HCT116 (cell line): ENCODE measurements at regions not wholly inside any gene's neighbourhood (a gene's known extent, or its start where the extent isn't known, plus 50 kb on each side); places are given as distances from the start of the nearest gene placed in this dataset.

Experiments used
- ATAC-seq: fragments of 200-7000 bp; cut with Tn5 transposase; 2 replicates; pipeline ENCODE4 v1.9.1; 2020; ENCODE audit warnings: mild to moderate bottlenecking, moderate library complexity
- BruUV-seq: library from RNA; stranded (reverse); fragments of 400-500 nt; replicated peaks from 2 replicates; lab custom pipeline; 2021; lab: Mats Ljungman, UMichigan
- CTCF ChIA-PET: fragments of 300-600 bp; sonication (Branson Sonifier 250); formaldehyde crosslinking; loops from one replicate; lab custom pipeline; 2021; ENCODE audit warnings: antibody characterized with exemption; lab: Charles Lee
- POLR2A ChIA-PET: fragments of 300-600, 350-600 bp; sonication (Branson Sonifier 250); formaldehyde crosslinking; loops from one replicate; lab custom pipeline; 2021; ENCODE audit warnings: antibody characterized with exemption; lab: Charles Lee
- RAD21 ChIA-PET, 2 experiments: fragments of 300-600 bp; sonication (Branson Sonifier 250); formaldehyde crosslinking; loops; one replicate each; lab custom pipeline; 2023; ENCODE audit warnings: low total read pairs in 2 of 2; ENCODE audit not compliant: uncharacterized antibody in 2 of 2, unreplicated experiment in 2 of 2, low non-redundant PET in 1 of 2; lab: Charles Lee
- DNase-seq: peaks from one replicate; pipeline ENCODE4 v3.0.0-alpha.2; 2010; ENCODE audit warnings: low read depth, low spot score
- H2AFZ ChIP-seq: fragments of 200-600 bp; shearing (Covaris generic), sonication (generic); 2 replicates; pipeline ENCODE4 v1.6.1; 2017; ENCODE audit warnings: low read depth, mixed run types, mixed read lengths, antibody characterized with exemption, low read length; ENCODE audit not compliant: poor library complexity, severe bottlenecking
- H3K27ac ChIP-seq: 2 replicates; pipeline ENCODE4 v1.5.1; 2012; ENCODE audit warnings: low read depth, low read length
- H3K27me3 ChIP-seq: fragments of 200-600 bp; sonication (generic); 2 replicates; pipeline ENCODE4 v1.6.1; 2016; ENCODE audit warnings: mixed run types, low read length, mixed read lengths; ENCODE audit not compliant: insufficient read depth
- H3K36me3 ChIP-seq, 2 experiments: fragments of 200-500 bp in 1 of 2; fragments of 200-600 bp in 1 of 2; sonication (Bioruptor generic) in 1 of 2; sonication (generic) in 1 of 2; 2 replicates each; pipeline versions ENCODE4 v1.5.1 to v1.6.1; 2014 to 2016; ENCODE audit warnings: low read length in 2 of 2, inconsistent platforms in 1 of 2, mixed read lengths in 1 of 2, mixed run types in 1 of 2; ENCODE audit not compliant: insufficient read depth in 2 of 2, control insufficient read depth in 1 of 2
- H3K4me1 ChIP-seq, 2 experiments: fragments of 200-600 bp in 1 of 2; sonication (generic) in 1 of 2; 2 replicates each; pipeline versions ENCODE4 v1.5.1 to v1.6.1; 2012 to 2017; ENCODE audit warnings: low read length in 2 of 2, inconsistent platforms in 1 of 2, mild to moderate bottlenecking in 1 of 2, mixed read lengths in 1 of 2, mixed run types in 1 of 2, moderate library complexity in 1 of 2; ENCODE audit not compliant: insufficient read depth in 2 of 2, control insufficient read depth in 1 of 2
- H3K4me2 ChIP-seq: fragments of 200-600 bp; sonication (generic); 2 replicates; pipeline ENCODE4 v1.6.1; 2017; ENCODE audit warnings: mixed run types, low read length, mixed read lengths
- H3K4me3 ChIP-seq, 2 experiments: fragments of 200-600 bp in 1 of 2; sonication (generic) in 1 of 2; replicated peaks in 1 of 2; 2 replicates each; pipeline ENCODE4 v1.5.1; 2011 to 2016; ENCODE audit warnings: low read length in 2 of 2, control low read depth in 1 of 2, low read depth in 1 of 2, mild to moderate bottlenecking in 1 of 2, mixed read lengths in 1 of 2, mixed run types in 1 of 2
- H3K79me2 ChIP-seq: fragments of 200-600 bp; sonication (generic); 2 replicates; pipeline ENCODE4 v1.6.1; 2017; ENCODE audit warnings: mild to moderate bottlenecking, mixed run types, low read length, moderate library complexity, mixed read lengths; ENCODE audit not compliant: insufficient read depth
- H3K9ac ChIP-seq: fragments of 200-600 bp; sonication (generic); 2 replicates; pipeline ENCODE4 v1.6.1; 2016; ENCODE audit warnings: low read length, mixed read lengths
- H3K9me2 ChIP-seq: fragments of 200-600 bp; sonication (generic), shearing (Covaris generic); 2 replicates; pipeline ENCODE4 v1.6.1; 2017; ENCODE audit warnings: mixed run types, mild to moderate bottlenecking, moderate library complexity; ENCODE audit not compliant: insufficient read depth
- H3K9me3 ChIP-seq, 2 experiments: fragments of 200-500 bp in 1 of 2; fragments of 200-600 bp in 1 of 2; sonication (Bioruptor generic) in 1 of 2; sonication (generic) in 1 of 2; 2 replicates each; pipeline ENCODE4 v1.6.1; 2014 to 2017; ENCODE audit warnings: low read length in 2 of 2, mixed read lengths in 2 of 2, inconsistent platforms in 1 of 2, low read depth in 1 of 2, mild to moderate bottlenecking in 1 of 2, mixed run types in 1 of 2, moderate library complexity in 1 of 2; ENCODE audit not compliant: control insufficient read depth in 1 of 2, insufficient read depth in 1 of 2
- H4K20me1 ChIP-seq: fragments of 200-600 bp; sonication (generic), shearing (Covaris generic); 2 replicates; pipeline ENCODE4 v1.6.1; 2017; ENCODE audit warnings: mixed run types, mild to moderate bottlenecking, moderate library complexity; ENCODE audit not compliant: insufficient read depth
- CBX3 ChIP-seq: IDR thresholded peaks from 2 replicates; pipeline ENCODE4 v1.6.1; 2012; ENCODE audit warnings: low read depth
- CEBPB ChIP-seq: IDR thresholded peaks from 2 replicates; pipeline ENCODE4 v1.6.1; 2012; ENCODE audit warnings: low read depth
- CTCF ChIP-seq, 3 experiments: fragments of 200-600 bp in 1 of 3; sonication (generic) in 1 of 3; IDR thresholded peaks in 2 of 3; conservative IDR thresholded peaks in 1 of 3; 2 replicates each; pipeline ENCODE4 v1.5.1; 2012 to 2017; ENCODE audit warnings: low read depth in 2 of 3, low read length in 2 of 3, antibody characterized with exemption in 1 of 3, borderline replicate concordance in 1 of 3, control low read depth in 1 of 3, mild to moderate bottlenecking in 1 of 3, mixed read lengths in 1 of 3, mixed run types in 1 of 3, moderate library complexity in 1 of 3; ENCODE audit not compliant: insufficient read depth in 1 of 3
- EGR1 ChIP-seq: IDR thresholded peaks from 2 replicates; pipeline ENCODE4 v1.6.1; 2012; ENCODE audit warnings: low read depth
- ELF1 ChIP-seq: IDR thresholded peaks from 2 replicates; pipeline ENCODE4 v1.6.1; 2012; ENCODE audit warnings: low read depth, borderline replicate concordance
- EZH2 ChIP-seq: fragments of 200-600 bp; sonication (generic); IDR thresholded peaks from 2 replicates; pipeline ENCODE4 v1.6.1; 2017; ENCODE audit warnings: antibody characterized with exemption, mixed run types
- FOSL1 ChIP-seq: IDR thresholded peaks from 2 replicates; pipeline ENCODE4 v1.6.1; 2012; ENCODE audit warnings: low read depth
- JUND ChIP-seq: IDR thresholded peaks from 2 replicates; pipeline ENCODE4 v1.6.1; 2012
- MAX ChIP-seq: IDR thresholded peaks from 2 replicates; pipeline ENCODE4 v1.6.1; 2012
- POLR2A ChIP-seq: IDR thresholded peaks from 2 replicates; pipeline ENCODE4 v1.7.0; 2011; ENCODE audit warnings: borderline replicate concordance; ENCODE audit not compliant: insufficient read depth, insufficient read length; ENCODE audit errors: extremely low read depth
- POLR2AphosphoS5 ChIP-seq: IDR thresholded peaks from 2 replicates; pipeline ENCODE4 v1.6.1; 2011; ENCODE audit warnings: mild to moderate bottlenecking, low read depth, low read length, moderate library complexity
- RAD21 ChIP-seq: IDR thresholded peaks from 2 replicates; pipeline ENCODE4 v1.6.1; 2012; ENCODE audit warnings: low read depth, mild to moderate bottlenecking
- REST ChIP-seq: IDR thresholded peaks from 2 replicates; pipeline ENCODE4 v1.6.1; 2012; ENCODE audit warnings: low read depth
- SIN3A ChIP-seq: IDR thresholded peaks from 2 replicates; pipeline ENCODE4 v1.6.1; 2012; ENCODE audit warnings: low read depth
- SP1 ChIP-seq: IDR thresholded peaks from 2 replicates; pipeline ENCODE4 v1.6.1; 2012; ENCODE audit warnings: low read depth
- SRF ChIP-seq: IDR thresholded peaks from 2 replicates; pipeline ENCODE4 v1.6.1; 2012; ENCODE audit warnings: low read depth
- TCF7L2 ChIP-seq: IDR thresholded peaks from 2 replicates; pipeline ENCODE4 v1.7.0; 2011; ENCODE audit warnings: borderline replicate concordance, inconsistent platforms; ENCODE audit not compliant: insufficient read depth, insufficient read length; ENCODE audit errors: extremely low read depth
- ZNF274 ChIP-seq: fragments of 200-500 bp; sonication (Bioruptor generic); IDR thresholded peaks from 2 replicates; pipeline ENCODE4 v1.6.1; 2014; ENCODE audit warnings: mild to moderate bottlenecking, low read depth, low read length, inconsistent platforms
- intact Hi-C: fragments of 100-400 bp; cut with micrococcal nuclease; formaldehyde crosslinking; loops from 2 replicates; pipeline ENCODE4 v1.10.0; 2022
- TF ChIP-seq, protein P1 (sequence below): IDR thresholded peaks from 2 replicates; pipeline ENCODE4 v1.6.1; 2011; ENCODE audit warnings: mild to moderate bottlenecking, low read length, moderate library complexity; ENCODE audit not compliant: insufficient replicate concordance; ENCODE audit errors: extremely low read depth
- TF ChIP-seq, protein P2 (sequence below): IDR thresholded peaks from 2 replicates; pipeline ENCODE4 v1.6.1; 2012

GRCh38 chr16:9186061-9186460 is 94.6 kb downstream of the HAPSTR1 start:
- H3K4me3 ChIP-seq, result no peak overlapping the region
- H3K36me3 ChIP-seq, result no peaks in the 10 kb centered on the region
- H3K4me1 ChIP-seq, result no peaks in the 10 kb centered on the region
- DNase-seq (no peak), ATAC-seq (no peak)
- H3K9me2 ChIP-seq, result no peaks in the 10 kb centered on the region
- TF ChIP-seq CBX3 (no peak), CTCF (IDR thresholded peaks at IDR 0.05 in 2 of 3, conservative IDR thresholded peaks at IDR 0.05 in 1 of 3; ENCODE audit: borderline replicate concordance in 1 of 3, insufficient read depth in 1 of 3, low read depth in 2 of 3, low read length in 2 of 3) (no peak), SP1 (no peak), ELF1 (no peak), POLR2AphosphoS5 (no peak), FOSL1 (no peak), EGR1 (no peak), RAD21 (no peak), SIN3A (no peak), SRF (no peak), CEBPB (no peak), REST (no peak), TCF7L2 (no peak), POLR2A (no peak), EZH2 (no peak), JUND (no peak), MAX (no peak), ZNF274 (no peak)
- TF ChIP-seq, protein P1, sequence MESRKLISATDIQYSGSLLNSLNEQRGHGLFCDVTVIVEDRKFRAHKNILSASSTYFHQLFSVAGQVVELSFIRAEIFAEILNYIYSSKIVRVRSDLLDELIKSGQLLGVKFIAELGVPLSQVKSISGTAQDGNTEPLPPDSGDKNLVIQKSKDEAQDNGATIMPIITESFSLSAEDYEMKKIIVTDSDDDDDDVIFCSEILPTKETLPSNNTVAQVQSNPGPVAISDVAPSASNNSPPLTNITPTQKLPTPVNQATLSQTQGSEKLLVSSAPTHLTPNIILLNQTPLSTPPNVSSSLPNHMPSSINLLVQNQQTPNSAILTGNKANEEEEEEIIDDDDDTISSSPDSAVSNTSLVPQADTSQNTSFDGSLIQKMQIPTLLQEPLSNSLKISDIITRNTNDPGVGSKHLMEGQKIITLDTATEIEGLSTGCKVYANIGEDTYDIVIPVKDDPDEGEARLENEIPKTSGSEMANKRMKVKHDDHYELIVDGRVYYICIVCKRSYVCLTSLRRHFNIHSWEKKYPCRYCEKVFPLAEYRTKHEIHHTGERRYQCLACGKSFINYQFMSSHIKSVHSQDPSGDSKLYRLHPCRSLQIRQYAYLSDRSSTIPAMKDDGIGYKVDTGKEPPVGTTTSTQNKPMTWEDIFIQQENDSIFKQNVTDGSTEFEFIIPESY, result no peak
- TF ChIP-seq, protein P2, sequence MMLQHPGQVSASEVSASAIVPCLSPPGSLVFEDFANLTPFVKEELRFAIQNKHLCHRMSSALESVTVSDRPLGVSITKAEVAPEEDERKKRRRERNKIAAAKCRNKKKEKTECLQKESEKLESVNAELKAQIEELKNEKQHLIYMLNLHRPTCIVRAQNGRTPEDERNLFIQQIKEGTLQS, result no peak
- no TSS peak for BruUV-seq
- H3K27ac ChIP-seq, result no peak overlapping the region
- H3K79me2 ChIP-seq, result no peaks in the 10 kb centered on the region
- H3K27me3 ChIP-seq, result peaks cover 20% of the 10 kb centered on the region; the same call in 1 of the 2 replicates
- H3K9ac ChIP-seq, result no peak overlapping the region
- H3K9me3 ChIP-seq, result no peaks in the 10 kb centered on the region
- no peaks in the 10 kb centered on the region for H4K20me1 ChIP-seq
- intact Hi-C loops, result no loop called here
- H3K4me2 ChIP-seq, result no peak overlapping the region
- ChIA-PET RAD21 (no interaction called here), CTCF (no interaction called here), POLR2A (no interaction called here)
- H2AFZ ChIP-seq, result no peak overlapping the region
